OCI-LY3 (cell line): ENCODE measurements at regions not wholly inside any gene's neighbourhood (a gene's known extent, or its start where the extent isn't known, plus 50 kb on each side); places are given as distances from the start of the nearest gene placed in this dataset.

ENCODE experiments used
- H2AFZ ChIP-seq: fragments of 200-600, 300-600 bp; shearing (Covaris generic); 2 replicates; pipeline ENCODE4 v1.6.0; 2014; ENCODE audit warnings: antibody characterized with exemption, low read depth, low read length
- H3K27ac ChIP-seq: fragments of 200-600, 300-600 bp; sonication (generic); 2 replicates; pipeline ENCODE4 v1.5.1; 2014; ENCODE audit warnings: mild to moderate bottlenecking, low read length, moderate library complexity, mixed read lengths
- H3K27me3 ChIP-seq: fragments of 200-600, 300-600 bp; sonication (generic); 2 replicates; pipeline ENCODE4 v1.6.1; 2014; ENCODE audit warnings: low read depth, low read length, mixed read lengths
- H3K36me3 ChIP-seq: fragments of 200-600, 300-600 bp; sonication (generic); replicated peaks from 2 replicates; pipeline ENCODE3; 2014; ENCODE audit warnings: low read depth, low read length, mixed read lengths
- H3K4me1 ChIP-seq: fragments of 300-600, 200-600 bp; sonication (generic); 2 replicates; pipeline ENCODE4 v1.6.1; 2014; ENCODE audit warnings: low read length, mixed read lengths
- H3K4me2 ChIP-seq: fragments of 200-600, 300-600 bp; sonication (generic); 2 replicates; pipeline ENCODE4 v1.6.1; 2014; ENCODE audit warnings: low read length, mixed read lengths
- H3K4me3 ChIP-seq: fragments of 300-600, 200-600 bp; sonication (generic); 2 replicates; pipeline ENCODE4 v1.5.1; 2014; ENCODE audit warnings: antibody characterized with exemption, mild to moderate bottlenecking, low read length, moderate library complexity
- H3K79me2 ChIP-seq: fragments of 300-600, 200-600 bp; shearing (Covaris generic); 2 replicates; pipeline ENCODE4 v1.6.1; 2014; ENCODE audit warnings: mild to moderate bottlenecking, low read length, mixed read lengths
- H3K9ac ChIP-seq: fragments of 300-600, 200-600 bp; shearing (Covaris generic); 2 replicates; pipeline ENCODE4 v1.6.0; 2014; ENCODE audit warnings: mild to moderate bottlenecking, low read length, moderate library complexity
- H3K9me3 ChIP-seq: fragments of 200-600, 300-600 bp; shearing (Covaris generic); 2 replicates; pipeline ENCODE4 v1.6.1; 2014; ENCODE audit warnings: low read length, mixed read lengths; ENCODE audit not compliant: insufficient read depth
- H4K20me1 ChIP-seq: fragments of 200-600, 300-600 bp; sonication (generic); 2 replicates; pipeline ENCODE4 v1.6.1; 2016; ENCODE audit warnings: low read length, mixed read lengths; ENCODE audit not compliant: insufficient read depth
- CTCF ChIP-seq: fragments of 200-600, 300-600 bp; sonication (generic); IDR thresholded peaks from 2 replicates; pipeline ENCODE4 v1.5.1; 2014; ENCODE audit warnings: antibody characterized with exemption, low read length, low read depth
- EZH2phosphoT487 ChIP-seq: fragments of 200-600 bp; shearing (Covaris generic); IDR thresholded peaks from 2 replicates; pipeline ENCODE4 v1.6.1; 2018; ENCODE audit warnings: antibody characterized with exemption, mixed run types, low read depth

GRCh38 chr3:177321819-177322218 lies 124.5 kb upstream of the TBL1XR1 start:
- Histone ChIP-seq H3K27me3 (no peaks in the 10 kb centered on the region), H2AFZ (no peak overlapping the region), H3K79me2 (no peaks in the 10 kb centered on the region), H3K27ac (peak overlapping the region; percentile 61), H4K20me1 (no peaks in the 10 kb centered on the region), H3K4me1 (peaks cover 65% of the 10 kb centered on the region), H3K9me3 (no peaks in the 10 kb centered on the region), H3K36me3 (peaks cover 3% of the 10 kb centered on the region), H3K9ac (peak overlapping the region; percentile 27; the same call in 1 of the 2 replicates), H3K4me2 (peak overlapping the region; percentile 39), H3K4me3 (no peak overlapping the region)
- TF ChIP-seq CTCF, result no peak
- no peak for TF ChIP-seq EZH2phosphoT487

GRCh38 chr3:177322881-177323280 lies 125.6 kb upstream of the TBL1XR1 start:
- Histone ChIP-seq H3K4me1 (peaks cover 57% of the 10 kb centered on the region), H3K4me2 (no peak overlapping the region), H3K9ac (no peak overlapping the region), H2AFZ (no peak overlapping the region), H4K20me1 (no peaks in the 10 kb centered on the region), H3K79me2 (no peaks in the 10 kb centered on the region), H3K27me3 (no peaks in the 10 kb centered on the region), H3K4me3 (no peak overlapping the region), H3K27ac (no peak overlapping the region), H3K9me3 (no peaks in the 10 kb centered on the region), H3K36me3 (no peaks in the 10 kb centered on the region)
- TF ChIP-seq EZH2phosphoT487, result no peak
- no peak for TF ChIP-seq CTCF

GRCh38 chr3:177329854-177330253 lies 132.6 kb upstream of the TBL1XR1 start:
- no peaks in the 10 kb centered on the region for H4K20me1 ChIP-seq
- no peak overlapping the region for H3K4me2 ChIP-seq
- no peak overlapping the region for H3K9ac ChIP-seq
- H3K27ac ChIP-seq, result no peak overlapping the region
- TF ChIP-seq EZH2phosphoT487 (no peak), CTCF (no peak)
- no peaks in the 10 kb centered on the region for H3K27me3 ChIP-seq
- H3K79me2 ChIP-seq, result no peaks in the 10 kb centered on the region
- H3K4me3 ChIP-seq, result no peak overlapping the region
- H3K4me1 ChIP-seq, result peaks cover 35% of the 10 kb centered on the region
- no peak overlapping the region for H2AFZ ChIP-seq
- H3K9me3 ChIP-seq, result no peaks in the 10 kb centered on the region
- no peaks in the 10 kb centered on the region for H3K36me3 ChIP-seq

- no peaks in the 10 kb centered on the region for H3K36me3 ChIP-seq
- H3K27ac ChIP-seq, result no peak overlapping the region
- H3K4me3 ChIP-seq, result no peak overlapping the region
- H3K79me2 ChIP-seq, result no peaks in the 10 kb centered on the region
- H3K9me3 ChIP-seq, result no peaks in the 10 kb centered on the region
- H4K20me1 ChIP-seq, result no peaks in the 10 kb centered on the region
- H2AFZ ChIP-seq, result no peak overlapping the region
- H3K4me2 ChIP-seq, result no peak overlapping the region
- TF ChIP-seq EZH2phosphoT487 (no peak), CTCF (no peak)
- H3K4me1 ChIP-seq, result peaks cover 37% of the 10 kb centered on the region
- no peaks in the 10 kb centered on the region for H3K27me3 ChIP-seq
- no peak overlapping the region for H3K9ac ChIP-seq
These were observed 133.5 kb upstream of the TBL1XR1 start for GRCh38 chr3:177330779-177331178.
